Suppressor macrophage treated with lipopolysaccharide for 4 hours (primary cell): ENCODE measurements at regions not wholly inside any gene's neighbourhood (a gene's known extent, or its start where the extent isn't known, plus 50 kb on each side); places are given as distances from the start of the nearest gene placed in this dataset.
"Not testable (repeated sequence)": the region's sequence is repeated elsewhere in the genome, so short reads cannot be mapped to it uniquely, and the experiment has no call there.

ENCODE experiments used
- DNase-seq: peaks from one replicate; pipeline ENCODE4 v3.0.0-alpha.2; 2020

DNA sequence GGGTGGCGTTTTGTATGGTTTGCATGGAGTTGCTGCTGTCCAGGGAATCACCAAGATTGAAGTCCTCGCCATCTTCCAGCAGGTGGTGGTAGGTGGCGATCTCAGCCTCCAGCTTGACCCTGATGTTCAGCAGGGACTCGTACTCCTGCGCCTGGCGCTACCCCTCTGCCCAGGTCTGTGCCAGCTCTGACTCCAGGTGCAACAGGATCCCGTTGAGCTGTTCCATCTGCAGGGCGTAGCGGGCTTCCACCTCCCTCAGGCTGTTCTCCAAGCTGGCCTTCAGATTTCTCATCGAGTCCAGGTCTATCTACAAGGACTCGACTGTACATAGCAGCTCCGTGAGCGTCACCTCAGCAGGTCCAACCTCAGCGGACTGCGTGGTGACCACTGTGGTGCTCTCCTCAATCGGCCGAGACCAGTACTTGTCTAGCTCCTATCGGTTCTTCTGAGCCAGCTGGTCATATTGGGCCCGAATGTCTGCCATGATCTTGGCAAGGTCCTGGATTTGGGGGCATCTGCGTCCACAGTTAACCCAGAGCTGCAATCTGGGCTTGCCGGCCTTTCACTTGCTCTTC, 1584.8 kb upstream of the ACO1 start:
- no peak for DNase-seq

DNA sequence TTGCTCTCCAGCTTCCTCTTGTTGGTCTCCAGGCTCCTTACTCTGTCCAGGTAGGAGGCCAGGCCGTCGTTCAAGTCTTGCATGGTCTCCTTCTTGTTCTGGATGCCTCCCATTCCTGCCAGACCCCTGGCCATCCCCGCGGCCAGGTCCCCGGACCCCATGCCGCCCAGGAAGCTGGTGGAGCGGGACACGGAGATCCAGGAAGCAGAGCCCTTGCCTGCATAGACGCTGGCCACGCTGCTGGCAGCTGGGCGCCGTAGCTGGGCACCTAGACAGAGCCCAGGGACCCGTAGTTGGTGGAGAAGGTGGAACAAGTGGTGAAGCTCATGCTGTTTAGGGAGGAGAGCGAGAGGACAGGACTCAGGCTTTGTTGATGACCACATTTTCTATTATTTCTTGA, 1584.0 kb upstream of the ACO1 start:
- DNase-seq, result no peak

- no peak for DNase-seq
Observed at GRCh38 chr9:30812821-30813220, 1571.6 kb upstream of the ACO1 start.

GRCh38 chr9:30815585-30815984, 1568.9 kb upstream of the ACO1 start:
- DNase-seq, result no peak

DNA sequence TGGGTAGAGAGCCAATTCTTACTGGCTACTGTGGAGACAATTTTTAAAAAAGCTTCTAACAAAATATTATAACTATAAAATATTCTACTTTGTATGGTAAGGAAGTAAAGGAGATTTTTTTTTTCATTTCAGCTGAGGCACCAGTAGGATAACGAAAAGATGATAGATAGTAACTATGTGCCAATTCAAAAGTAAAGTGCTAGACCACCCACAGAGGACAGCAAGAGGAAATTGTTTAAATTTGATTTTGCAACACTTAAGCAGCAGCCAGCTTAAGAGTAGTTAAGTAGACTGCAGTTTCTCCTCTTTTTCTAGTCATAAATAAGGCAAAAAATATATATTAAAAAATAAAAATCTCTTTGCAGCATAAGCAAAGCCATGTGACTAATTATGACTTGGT, 1539.3 kb upstream of the ACO1 start:
- no peak for DNase-seq

DNA sequence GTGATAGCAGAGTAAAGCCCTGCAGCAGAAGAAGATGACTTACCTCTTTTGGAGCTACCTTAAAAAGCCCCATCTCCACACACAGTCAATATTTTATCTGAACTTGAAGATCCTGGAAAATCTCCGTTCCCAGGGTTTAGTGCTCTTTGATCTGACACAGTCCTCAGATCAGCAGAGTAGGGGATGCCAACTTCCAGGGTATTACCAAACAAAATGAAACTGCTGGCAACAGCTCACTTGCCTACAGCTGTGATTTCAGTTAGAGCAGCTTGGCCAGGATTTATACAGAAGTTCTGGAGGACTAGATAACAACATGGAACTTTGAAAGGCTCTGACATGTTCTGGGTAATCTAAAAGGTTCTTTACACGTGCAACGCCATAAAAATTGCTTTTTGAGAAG, 1537.8 kb upstream of the ACO1 start:
- no peak for DNase-seq

GRCh38 chr9:30851600-30851999, 1532.8 kb upstream of the ACO1 start:
- no peak for DNase-seq

- DNase-seq, result no peak
Observed at GRCh38 chr9:30900706-30901105, 1483.7 kb upstream of the ACO1 start.

DNA sequence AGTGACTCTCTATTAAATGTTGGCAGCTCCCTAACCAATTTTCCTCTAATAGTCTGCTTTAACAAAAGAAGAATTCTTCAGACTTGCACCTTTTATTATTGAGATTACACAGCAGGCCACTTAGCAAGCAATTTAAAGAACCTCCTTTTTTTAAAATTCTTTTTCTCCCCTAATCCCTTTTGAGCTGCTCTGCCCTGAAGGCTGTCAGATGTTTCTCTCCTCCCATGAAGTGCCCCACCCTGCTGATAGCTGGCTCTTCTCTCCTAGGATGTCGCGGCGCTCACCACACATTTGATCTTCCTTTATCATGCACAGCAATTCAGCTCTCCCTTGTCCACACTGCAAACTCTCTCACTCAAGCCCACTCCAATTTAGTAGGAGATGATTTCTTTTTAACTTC, 1471.1 kb upstream of the ACO1 start:
- DNase-seq, result no peak

- DNase-seq, result no peak
Observed at GRCh38 chr9:30915451-30915850, 1469.0 kb upstream of the ACO1 start.

GRCh38 chr9:30925126-30925525, 1459.3 kb upstream of the ACO1 start:
- no peak for DNase-seq

- DNase-seq, result no peak
Observed at GRCh38 chr9:30925635-30926034, 1458.8 kb upstream of the ACO1 start.

- DNase-seq, result no peak
Observed at GRCh38 chr9:30928045-30928444, 1456.4 kb upstream of the ACO1 start.

DNA sequence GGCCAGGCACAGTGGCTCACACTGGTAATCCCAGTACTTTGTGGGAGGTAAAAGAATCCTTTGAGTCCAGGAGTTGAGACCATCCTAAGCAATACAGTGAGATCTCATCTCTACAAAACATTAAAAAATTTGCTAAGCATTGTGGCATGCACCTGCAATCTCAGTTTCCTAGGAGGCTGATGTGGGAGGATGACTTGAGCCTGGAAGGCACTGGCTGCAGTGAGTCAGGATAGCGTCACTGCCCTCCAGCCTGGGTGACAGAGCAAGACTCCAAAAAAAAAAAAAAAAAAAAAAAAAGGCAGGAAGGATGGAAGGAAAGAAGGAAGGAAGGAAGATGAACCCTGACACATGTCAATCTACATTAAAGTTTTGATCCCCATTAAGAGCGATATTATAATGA, 1452.2 kb upstream of the ACO1 start:
- DNase-seq, result no peak

- DNase-seq, result no peak
Observed at GRCh38 chr9:30935730-30936129, 1448.7 kb upstream of the ACO1 start.

GRCh38 chr9:30937106-30937505, 1447.3 kb upstream of the ACO1 start:
- DNase-seq, result no peak

GRCh38 chr9:30942852-30943251, 1441.6 kb upstream of the ACO1 start:
- not testable (repeated sequence) for DNase-seq

GRCh38 chr9:30943446-30944224, 1440.8 kb upstream of the ACO1 start:
- DNase-seq, result no peak

- DNase-seq, result no peak
Observed at GRCh38 chr9:30944225-30944569, 1440.2 kb upstream of the ACO1 start.

DNA sequence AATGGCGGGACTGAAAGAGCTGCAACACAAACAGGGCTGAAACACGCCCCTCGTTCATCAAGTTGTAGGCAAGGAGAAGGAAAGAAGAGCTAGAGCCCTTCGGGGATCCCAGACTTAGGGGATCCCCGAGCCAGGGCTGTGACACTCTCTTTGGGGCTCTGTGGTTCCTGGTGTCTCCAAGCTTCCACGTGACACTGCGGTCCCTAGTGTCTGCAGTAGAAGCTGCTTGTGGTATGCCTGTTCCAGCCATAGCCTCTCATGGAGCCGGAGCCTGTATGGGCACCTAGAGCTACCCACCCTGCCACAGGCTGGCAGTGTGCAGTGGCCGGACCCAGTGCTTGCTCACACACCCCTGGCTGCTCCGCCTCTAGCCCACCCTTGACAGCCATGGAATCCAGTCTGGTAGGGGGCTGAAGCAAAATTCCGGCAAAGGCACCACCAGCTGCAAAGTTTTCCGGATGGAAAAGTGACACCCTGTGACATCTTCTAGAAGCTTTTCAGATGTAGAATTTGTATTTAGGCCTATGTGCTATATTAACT, 1439.6 kb upstream of the ACO1 start:
- DNase-seq, result no peak

GRCh38 chr9:30964332-30964731, 1420.1 kb upstream of the ACO1 start:
- DNase-seq, result no peak

- no peak for DNase-seq
Observed at GRCh38 chr9:30967476-30967875, 1417.0 kb upstream of the ACO1 start.

- no peak for DNase-seq
Observed at GRCh38 chr9:30970186-30970585, 1414.3 kb upstream of the ACO1 start.

- no peak for DNase-seq
Observed at GRCh38 chr9:30970812-30971211, 1413.6 kb upstream of the ACO1 start.

GRCh38 chr9:30972654-30973053, 1411.8 kb upstream of the ACO1 start:
- no peak for DNase-seq
